MCF 10A (cell line): ENCODE measurements at regions not wholly inside any gene's neighbourhood (a gene's known extent, or its start where the extent isn't known, plus 50 kb on each side); places are given as distances from the start of the nearest gene placed in this dataset.

Experiments used
- BruUV-seq: library from RNA; stranded (reverse); fragments of 400-500 nt; replicated peaks from 2 replicates; lab custom pipeline; 2021; lab: Mats Ljungman, UMichigan
- CTCF ChIA-PET: fragments of 300-600 bp; sonication (Branson Sonifier 250); formaldehyde crosslinking; extraction: SDS; loops from one replicate; lab custom pipeline; 2021; ENCODE audit warnings: antibody characterized with exemption, inconsistent platforms; lab: Yijun Ruan, JAX
- POLR2A ChIA-PET: fragments of 300-600, 350-650 bp; sonication (Branson Sonifier 250); formaldehyde crosslinking; extraction: SDS; loops from one replicate; lab custom pipeline; 2020; ENCODE audit warnings: antibody characterized with exemption, inconsistent platforms; lab: Yijun Ruan, JAX
- DNase-seq: peaks from one replicate; pipeline ENCODE4 v3.0.0-alpha.2; 2018; ENCODE audit not compliant: unreplicated experiment
- H3K27ac Mint-ChIP-seq: one replicate; pipeline ENCODE4 v1.8.0; 2022; ENCODE audit warnings: mild to moderate bottlenecking, low read depth, mixed read lengths; ENCODE audit not compliant: unreplicated experiment
- H3K27me3 Mint-ChIP-seq: one replicate; pipeline ENCODE4 v1.8.0; 2022; ENCODE audit warnings: mixed read lengths; ENCODE audit not compliant: insufficient read depth, unreplicated experiment
- H3K36me3 Mint-ChIP-seq: one replicate; pipeline ENCODE4 v1.8.0; 2022; ENCODE audit warnings: mild to moderate bottlenecking, moderate library complexity, mixed read lengths; ENCODE audit not compliant: insufficient read depth, unreplicated experiment
- H3K4me1 Mint-ChIP-seq: one replicate; pipeline ENCODE4 v1.8.0; 2022; ENCODE audit warnings: mixed read lengths; ENCODE audit not compliant: insufficient read depth, unreplicated experiment
- H3K4me3 Mint-ChIP-seq: one replicate; pipeline ENCODE4 v1.8.0; 2022; ENCODE audit warnings: mild to moderate bottlenecking, moderate library complexity, mixed read lengths; ENCODE audit not compliant: unreplicated experiment
- H3K9me3 Mint-ChIP-seq: one replicate; pipeline ENCODE4 v1.8.0; 2022; ENCODE audit warnings: mixed read lengths; ENCODE audit not compliant: unreplicated experiment
- CTCF ChIP-seq: fragments of 200-600 bp; IDR thresholded peaks from one replicate; pipeline ENCODE4 v1.8.0; 2022; ENCODE audit warnings: antibody characterized with exemption, mild to moderate bottlenecking; ENCODE audit not compliant: unreplicated experiment
- intact Hi-C: fragments of 100-400 bp; cut with micrococcal nuclease; formaldehyde crosslinking; loops from 2 replicates; pipeline ENCODE4 v1.14.1; 2022

GRCh38 chr13:22062478-22063205, 391.8 kb downstream of the FGF9 start:
- H3K4me3 Mint-ChIP-seq = no peak overlapping the region

GRCh38 chr13:22063416-22064124, 392.7 kb downstream of the FGF9 start:
- H3K27ac Mint-ChIP-seq = no peak overlapping the region
- H3K4me3 Mint-ChIP-seq = no peak overlapping the region
- intact Hi-C loops = no loop called here
- peaks cover 6% of the 10 kb centered on the region for H3K9me3 Mint-ChIP-seq
- TF ChIP-seq CTCF = no peak
- ChIA-PET POLR2A (no interaction called here), CTCF (no interaction called here)
- no peaks in the 10 kb centered on the region for H3K36me3 Mint-ChIP-seq
- no peak for DNase-seq
- no peaks in the 10 kb centered on the region for H3K4me1 Mint-ChIP-seq
- no TSS peak for BruUV-seq
- no peaks in the 10 kb centered on the region for H3K27me3 Mint-ChIP-seq

More at GRCh38 chr13:22062478-22063205, 391.8 kb downstream of the FGF9 start:
- H3K4me1 Mint-ChIP-seq = no peaks in the 10 kb centered on the region
- DNase-seq = no peak
- intact Hi-C loops = no loop called here
- H3K27me3 Mint-ChIP-seq = no peaks in the 10 kb centered on the region
- H3K36me3 Mint-ChIP-seq = no peaks in the 10 kb centered on the region
- peaks cover 6% of the 10 kb centered on the region for H3K9me3 Mint-ChIP-seq
- no TSS peak for BruUV-seq
- ChIA-PET POLR2A (no interaction called here), CTCF (interaction anchor here (0.8 kb wide), 1 partner anchor 53 kb away, joined by 3 read pairs; no protein-coding TSS in a partner anchor)
- no peak overlapping the region for H3K27ac Mint-ChIP-seq
- TF ChIP-seq CTCF = no peak

DNA sequence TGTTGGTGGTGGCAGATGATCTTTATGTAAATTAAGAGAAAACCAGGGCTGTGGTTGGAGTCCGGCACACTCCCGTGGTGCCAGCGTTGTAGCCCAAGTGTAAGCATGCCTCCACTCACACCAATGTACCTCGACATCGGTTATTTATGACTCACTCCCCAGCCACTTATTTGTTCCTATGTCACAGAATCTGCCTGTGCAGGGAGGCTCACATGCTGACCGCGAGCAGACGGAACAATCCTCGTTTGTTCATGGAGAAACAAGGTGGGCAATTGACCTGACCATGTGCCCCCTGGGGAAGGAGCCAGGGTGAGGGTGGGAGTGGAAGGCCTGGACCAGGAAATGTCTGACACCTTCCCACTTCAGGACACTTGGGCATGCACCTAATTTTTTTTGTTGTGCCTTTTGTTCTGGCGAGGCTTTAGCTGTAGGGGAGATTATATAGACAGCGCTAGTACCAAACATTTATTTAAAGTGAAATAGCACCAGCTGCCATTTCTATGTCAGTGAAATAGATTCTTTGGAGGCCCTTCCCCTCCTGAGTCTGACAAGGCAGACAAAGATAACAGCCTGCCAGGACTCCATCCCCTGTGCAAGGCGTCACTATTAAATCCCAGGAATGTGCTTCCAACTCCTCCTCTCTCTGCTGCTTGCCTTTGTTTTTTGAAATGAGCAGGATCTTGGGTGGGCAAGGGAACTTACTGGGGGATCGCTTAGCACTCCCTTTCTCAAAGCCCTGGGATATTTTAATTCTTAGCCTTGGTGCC, 394.2 kb downstream of the FGF9 start:
- POLR2A ChIA-PET = interaction anchor here (0.7 kb wide), 1 partner anchor 1307 kb away, joined by 3 read pairs; no protein-coding TSS in a partner anchor
- Mint-ChIP-seq H3K27me3 (no peaks in the 10 kb centered on the region), H3K36me3 (no peaks in the 10 kb centered on the region), H3K4me1 (no peaks in the 10 kb centered on the region), H3K9me3 (peaks cover 6% of the 10 kb centered on the region), H3K27ac (no peak overlapping the region), H3K4me3 (no peak overlapping the region)
- no TSS peak for BruUV-seq
- DNase-seq = no peak
- TF ChIP-seq CTCF = no peak
- intact Hi-C loops = no loop called here
- CTCF ChIA-PET = no interaction called here

- no peaks in the 10 kb centered on the region for H3K27me3 Mint-ChIP-seq
- intact Hi-C loops = no loop called here
- ChIA-PET POLR2A (no interaction called here), CTCF (no interaction called here)
- no peak overlapping the region for H3K27ac Mint-ChIP-seq
- no peak for DNase-seq
- H3K9me3 Mint-ChIP-seq = no peaks in the 10 kb centered on the region
- no TSS peak for BruUV-seq
- no peak for TF ChIP-seq CTCF
- no peak overlapping the region for H3K4me3 Mint-ChIP-seq
- no peaks in the 10 kb centered on the region for H3K36me3 Mint-ChIP-seq
- H3K4me1 Mint-ChIP-seq = peaks cover 12% of the 10 kb centered on the region
Measured at GRCh38 chr13:22073718-22074117, 402.8 kb downstream of the FGF9 start.
